GM12891 (cell line): ENCODE measurements at regions not wholly inside any gene's neighbourhood (a gene's known extent, or its start where the extent isn't known, plus 50 kb on each side); places are given as distances from the start of the nearest gene placed in this dataset.
"Not testable (repeated sequence)": the region's sequence is repeated elsewhere in the genome, so short reads cannot be mapped to it uniquely, and the experiment has no call there.

Source experiments
- POLR2A ChIP-seq: IDR thresholded peaks from 2 replicates; pipeline ENCODE4 v1.6.1; 2011; ENCODE audit warnings: low read depth, low read length, control low read depth
- POLR2AphosphoS5 ChIP-seq: IDR thresholded peaks from 2 replicates; pipeline ENCODE4 v1.6.1; 2011; ENCODE audit warnings: low read depth, low read length, control low read depth

DNA sequence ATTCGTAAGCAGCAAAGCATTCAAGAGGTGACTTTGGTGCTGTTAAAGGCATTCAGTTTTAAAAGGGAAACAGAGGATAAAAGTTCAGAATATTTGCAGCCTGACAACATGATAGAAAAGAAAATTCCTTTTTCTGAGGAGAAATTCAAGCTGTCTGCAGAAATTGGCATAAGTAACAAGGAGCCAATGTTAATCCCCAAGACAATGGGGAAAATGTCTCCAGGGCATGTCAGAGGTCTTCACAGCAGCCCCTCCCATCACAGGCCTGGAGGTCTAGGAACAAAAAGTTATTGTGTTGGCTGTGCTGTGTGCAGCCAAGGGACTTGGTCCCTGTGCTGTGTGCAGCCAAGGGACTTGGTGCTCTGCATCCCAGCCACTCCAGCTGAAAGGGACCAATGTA, 129.7 kb upstream of the MITF start:
- TF ChIP-seq POLR2A, POLR2AphosphoS5: not testable (repeated sequence)
